GM23338 (cell line): ENCODE measurements at regions not wholly inside any gene's neighbourhood (a gene's known extent, or its start where the extent isn't known, plus 50 kb on each side); places are given as distances from the start of the nearest gene placed in this dataset.

Experiments
- ATAC-seq: fragments of 200-7000 bp; cut with Tn5 transposase; 3 replicates; pipeline ENCODE4 v1.9.1; 2020
- DNase-seq: peaks from one replicate; pipeline ENCODE4 v3.0.0-alpha.2; 2015; ENCODE audit warnings: low spot score
- H2AFZ ChIP-seq: fragments of 200-600 bp; sonication (generic); 2 replicates; pipeline ENCODE4 v1.8.0; 2016; ENCODE audit warnings: antibody characterized with exemption, mild to moderate bottlenecking, moderate library complexity
- H3F3A ChIP-seq: fragments of 200-600 bp; sonication (generic); replicated peaks from 2 replicates; pipeline ENCODE4 v1.8.0; 2017; ENCODE audit warnings: antibody characterized with exemption, mixed run types, low read depth
- H3K27ac ChIP-seq: fragments of 200-600 bp; sonication (generic); 2 replicates; pipeline ENCODE4 v1.6.1; 2016; ENCODE audit warnings: low read depth
- H3K27me3 ChIP-seq: fragments of 200-600 bp; sonication (generic); 2 replicates; pipeline ENCODE4 v1.8.0; 2016; ENCODE audit warnings: mild to moderate bottlenecking, mixed run types, moderate library complexity; ENCODE audit not compliant: insufficient read depth
- H3K36me3 ChIP-seq: fragments of 200-600 bp; sonication (generic); 2 replicates; pipeline ENCODE4 v1.8.0; 2016; ENCODE audit warnings: mild to moderate bottlenecking; ENCODE audit not compliant: insufficient read depth
- H3K4me1 ChIP-seq: fragments of 200-600 bp; sonication (generic); 2 replicates; pipeline ENCODE4 v1.8.0; 2016; ENCODE audit warnings: mild to moderate bottlenecking, moderate library complexity; ENCODE audit not compliant: insufficient read depth
- H3K4me2 ChIP-seq: fragments of 200-600 bp; sonication (generic); 2 replicates; pipeline ENCODE4 v1.7.1; 2017; ENCODE audit warnings: mixed run types
- H3K4me3 ChIP-seq: fragments of 200-600 bp; sonication (generic); 2 replicates; pipeline ENCODE4 v1.6.1; 2016; ENCODE audit warnings: mixed run types
- H3K79me2 ChIP-seq: fragments of 200-600 bp; sonication (generic); replicated peaks from 2 replicates; pipeline ENCODE4 v1.8.0; 2017; ENCODE audit warnings: mild to moderate bottlenecking; ENCODE audit not compliant: insufficient read depth
- H3K9me2 ChIP-seq: fragments of 200-600 bp; sonication (generic); 2 replicates; pipeline ENCODE4 v1.8.0; 2017; ENCODE audit not compliant: insufficient read depth
- H4K20me1 ChIP-seq: fragments of 200-600 bp; sonication (generic); replicated peaks from 2 replicates; pipeline ENCODE4 v1.8.0; 2017; ENCODE audit warnings: mild to moderate bottlenecking; ENCODE audit not compliant: insufficient read depth
- H3K27ac Mint-ChIP-seq: 2 replicates; pipeline ENCODE4 v1.8.0; 2020; ENCODE audit warnings: inconsistent platforms, mild to moderate bottlenecking, moderate library complexity, mixed read lengths
- H3K27me3 Mint-ChIP-seq: 3 replicates; pipeline ENCODE4 v1.8.0; 2022; ENCODE audit warnings: low read depth, mild to moderate bottlenecking, moderate library complexity, mixed read lengths, inconsistent platforms; ENCODE audit not compliant: insufficient read depth, poor library complexity
- H3K36me3 Mint-ChIP-seq: 3 replicates; pipeline ENCODE4 v1.8.0; 2021; ENCODE audit warnings: low read depth, mild to moderate bottlenecking, inconsistent platforms, moderate library complexity, mixed read lengths
- H3K4me1 Mint-ChIP-seq: 3 replicates; pipeline ENCODE4 v1.8.0; 2020; ENCODE audit warnings: mild to moderate bottlenecking, inconsistent platforms, mixed read lengths
- H3K4me3 Mint-ChIP-seq: 3 replicates; pipeline ENCODE4 v1.8.0; 2021; ENCODE audit warnings: moderate library complexity, mild to moderate bottlenecking, inconsistent platforms, mixed read lengths
- H3K9me3 Mint-ChIP-seq: 3 replicates; pipeline ENCODE4 v1.8.0; 2020; ENCODE audit warnings: moderate library complexity, mild to moderate bottlenecking, inconsistent platforms, mixed read lengths
- CTCF ChIP-seq, 2 experiments: fragments of 200-600 bp in 1 of 2; sonication (generic) in 1 of 2; conservative IDR thresholded peaks; 2 replicates each; pipeline versions ENCODE4 v1.5.1 to v1.6.1; 2016 to 2017; ENCODE audit warnings: antibody characterized with exemption in 2 of 2, low read depth in 2 of 2, mild to moderate bottlenecking in 2 of 2, moderate library complexity in 1 of 2
- ETS1 ChIP-seq: IDR thresholded peaks from 2 replicates; pipeline ENCODE4 v1.6.1; 2016; ENCODE audit warnings: antibody characterized with exemption
- EZH2 ChIP-seq: fragments of 200-600 bp; sonication (generic); IDR thresholded peaks from one replicate; pipeline ENCODE4 v1.8.0; 2017; ENCODE audit warnings: antibody characterized with exemption, mild to moderate bottlenecking, low read depth; ENCODE audit not compliant: unreplicated experiment
- EZH2phosphoT487 ChIP-seq: fragments of 200-600 bp; sonication (generic); IDR thresholded peaks from one replicate; pipeline ENCODE4 v1.8.1; 2018; ENCODE audit warnings: antibody characterized with exemption; ENCODE audit not compliant: unreplicated experiment
- JUNB ChIP-seq: IDR thresholded peaks from one replicate; pipeline ENCODE4 v1.6.1; 2016; ENCODE audit warnings: antibody characterized with exemption; ENCODE audit not compliant: unreplicated experiment
- NANOG ChIP-seq: IDR thresholded peaks from 2 replicates; pipeline ENCODE4 v1.6.1; 2016; ENCODE audit warnings: antibody characterized with exemption, borderline replicate concordance
- REST ChIP-seq: IDR thresholded peaks from one replicate; pipeline ENCODE4 v1.6.1; 2018; ENCODE audit warnings: antibody characterized with exemption; ENCODE audit not compliant: unreplicated experiment
- TF ChIP-seq, protein P1 (sequence below): fragments of 250-450 bp; sonication (Bioruptor Pico); IDR thresholded peaks from 2 replicates; pipeline ENCODE4 v1.5.0; 2020; ENCODE audit warnings: mild to moderate bottlenecking, moderate library complexity

GRCh38 chr3:178900029-178900646, 171.5 kb downstream of the ZMAT3 start:
- Histone ChIP-seq H4K20me1 (no peaks in the 10 kb centered on the region), H3K4me2 (no peak overlapping the region), H3K4me3 (no peak overlapping the region), H3F3A (no peaks in the 10 kb centered on the region), H3K79me2 (no peaks in the 10 kb centered on the region), H3K9me2 (no peaks in the 10 kb centered on the region), H2AFZ (no peak overlapping the region), H3K4me1 (no peaks in the 10 kb centered on the region), H3K27me3 (no peaks in the 10 kb centered on the region), H3K36me3 (no peaks in the 10 kb centered on the region), H3K27ac (no peak overlapping the region)
- no peaks in the 10 kb centered on the region for H3K4me1 Mint-ChIP-seq
- H3K9me3 Mint-ChIP-seq, result no peaks in the 10 kb centered on the region
- no peaks in the 10 kb centered on the region for H3K36me3 Mint-ChIP-seq
- ATAC-seq (no peak), DNase-seq (no peak)
- no peak for TF ChIP-seq NANOG
- no peak for TF ChIP-seq EZH2phosphoT487
- H3K4me3 Mint-ChIP-seq, result no peak overlapping the region
- no peaks in the 10 kb centered on the region for H3K27me3 Mint-ChIP-seq
- H3K27ac Mint-ChIP-seq, result no peak overlapping the region

DNA sequence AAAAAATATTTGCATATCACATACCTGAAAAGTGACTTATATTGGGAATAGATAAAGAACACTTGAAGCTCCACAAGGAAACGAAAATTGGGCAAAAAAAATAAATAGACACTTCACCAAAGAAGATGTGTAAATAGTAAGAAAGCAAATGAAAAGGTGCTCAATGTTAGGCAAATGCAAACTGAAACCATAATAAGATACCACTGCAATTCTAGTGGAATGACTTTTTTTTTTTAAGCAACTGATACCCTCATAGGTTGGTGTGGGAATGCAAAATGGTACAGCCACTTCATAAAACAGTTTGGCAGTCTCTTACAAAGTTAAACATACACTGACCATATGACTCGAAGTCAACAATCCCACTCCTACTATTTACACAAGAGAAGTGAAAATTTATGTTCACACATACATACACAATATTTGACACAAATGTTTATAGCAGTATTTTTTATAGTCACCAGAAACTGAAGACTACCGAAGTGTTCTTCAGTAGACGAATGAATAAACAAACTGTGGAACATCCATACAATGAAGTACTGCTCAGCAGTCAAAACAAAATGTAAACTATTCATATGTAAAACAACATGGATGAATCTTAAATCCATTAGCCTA, 176.3 kb downstream of the ZMAT3 start:
- no peaks in the 10 kb centered on the region for H3K4me1 Mint-ChIP-seq
- no peaks in the 10 kb centered on the region for H3K27me3 Mint-ChIP-seq
- Histone ChIP-seq H4K20me1 (no peaks in the 10 kb centered on the region), H3K27me3 (no peaks in the 10 kb centered on the region), H3K36me3 (no peaks in the 10 kb centered on the region), H3K9me2 (no peaks in the 10 kb centered on the region), H3F3A (no peaks in the 10 kb centered on the region), H3K4me1 (no peaks in the 10 kb centered on the region), H2AFZ (no peak overlapping the region), H3K4me2 (no peak overlapping the region), H3K27ac (no peak overlapping the region), H3K79me2 (no peaks in the 10 kb centered on the region), H3K4me3 (no peak overlapping the region)
- no peak overlapping the region for H3K27ac Mint-ChIP-seq
- DNase-seq (no peak), ATAC-seq (no peak)
- H3K36me3 Mint-ChIP-seq, result no peaks in the 10 kb centered on the region
- no peaks in the 10 kb centered on the region for H3K9me3 Mint-ChIP-seq
- H3K4me3 Mint-ChIP-seq, result no peak overlapping the region
- TF ChIP-seq ETS1 (no peak), REST (no peak), JUNB (no peak), EZH2 (no peak), EZH2phosphoT487 (no peak), CTCF (conservative IDR thresholded peaks at IDR 0.05; ENCODE audit: low read depth in 2 of 2) (no peak)
- TF ChIP-seq, protein P1, sequence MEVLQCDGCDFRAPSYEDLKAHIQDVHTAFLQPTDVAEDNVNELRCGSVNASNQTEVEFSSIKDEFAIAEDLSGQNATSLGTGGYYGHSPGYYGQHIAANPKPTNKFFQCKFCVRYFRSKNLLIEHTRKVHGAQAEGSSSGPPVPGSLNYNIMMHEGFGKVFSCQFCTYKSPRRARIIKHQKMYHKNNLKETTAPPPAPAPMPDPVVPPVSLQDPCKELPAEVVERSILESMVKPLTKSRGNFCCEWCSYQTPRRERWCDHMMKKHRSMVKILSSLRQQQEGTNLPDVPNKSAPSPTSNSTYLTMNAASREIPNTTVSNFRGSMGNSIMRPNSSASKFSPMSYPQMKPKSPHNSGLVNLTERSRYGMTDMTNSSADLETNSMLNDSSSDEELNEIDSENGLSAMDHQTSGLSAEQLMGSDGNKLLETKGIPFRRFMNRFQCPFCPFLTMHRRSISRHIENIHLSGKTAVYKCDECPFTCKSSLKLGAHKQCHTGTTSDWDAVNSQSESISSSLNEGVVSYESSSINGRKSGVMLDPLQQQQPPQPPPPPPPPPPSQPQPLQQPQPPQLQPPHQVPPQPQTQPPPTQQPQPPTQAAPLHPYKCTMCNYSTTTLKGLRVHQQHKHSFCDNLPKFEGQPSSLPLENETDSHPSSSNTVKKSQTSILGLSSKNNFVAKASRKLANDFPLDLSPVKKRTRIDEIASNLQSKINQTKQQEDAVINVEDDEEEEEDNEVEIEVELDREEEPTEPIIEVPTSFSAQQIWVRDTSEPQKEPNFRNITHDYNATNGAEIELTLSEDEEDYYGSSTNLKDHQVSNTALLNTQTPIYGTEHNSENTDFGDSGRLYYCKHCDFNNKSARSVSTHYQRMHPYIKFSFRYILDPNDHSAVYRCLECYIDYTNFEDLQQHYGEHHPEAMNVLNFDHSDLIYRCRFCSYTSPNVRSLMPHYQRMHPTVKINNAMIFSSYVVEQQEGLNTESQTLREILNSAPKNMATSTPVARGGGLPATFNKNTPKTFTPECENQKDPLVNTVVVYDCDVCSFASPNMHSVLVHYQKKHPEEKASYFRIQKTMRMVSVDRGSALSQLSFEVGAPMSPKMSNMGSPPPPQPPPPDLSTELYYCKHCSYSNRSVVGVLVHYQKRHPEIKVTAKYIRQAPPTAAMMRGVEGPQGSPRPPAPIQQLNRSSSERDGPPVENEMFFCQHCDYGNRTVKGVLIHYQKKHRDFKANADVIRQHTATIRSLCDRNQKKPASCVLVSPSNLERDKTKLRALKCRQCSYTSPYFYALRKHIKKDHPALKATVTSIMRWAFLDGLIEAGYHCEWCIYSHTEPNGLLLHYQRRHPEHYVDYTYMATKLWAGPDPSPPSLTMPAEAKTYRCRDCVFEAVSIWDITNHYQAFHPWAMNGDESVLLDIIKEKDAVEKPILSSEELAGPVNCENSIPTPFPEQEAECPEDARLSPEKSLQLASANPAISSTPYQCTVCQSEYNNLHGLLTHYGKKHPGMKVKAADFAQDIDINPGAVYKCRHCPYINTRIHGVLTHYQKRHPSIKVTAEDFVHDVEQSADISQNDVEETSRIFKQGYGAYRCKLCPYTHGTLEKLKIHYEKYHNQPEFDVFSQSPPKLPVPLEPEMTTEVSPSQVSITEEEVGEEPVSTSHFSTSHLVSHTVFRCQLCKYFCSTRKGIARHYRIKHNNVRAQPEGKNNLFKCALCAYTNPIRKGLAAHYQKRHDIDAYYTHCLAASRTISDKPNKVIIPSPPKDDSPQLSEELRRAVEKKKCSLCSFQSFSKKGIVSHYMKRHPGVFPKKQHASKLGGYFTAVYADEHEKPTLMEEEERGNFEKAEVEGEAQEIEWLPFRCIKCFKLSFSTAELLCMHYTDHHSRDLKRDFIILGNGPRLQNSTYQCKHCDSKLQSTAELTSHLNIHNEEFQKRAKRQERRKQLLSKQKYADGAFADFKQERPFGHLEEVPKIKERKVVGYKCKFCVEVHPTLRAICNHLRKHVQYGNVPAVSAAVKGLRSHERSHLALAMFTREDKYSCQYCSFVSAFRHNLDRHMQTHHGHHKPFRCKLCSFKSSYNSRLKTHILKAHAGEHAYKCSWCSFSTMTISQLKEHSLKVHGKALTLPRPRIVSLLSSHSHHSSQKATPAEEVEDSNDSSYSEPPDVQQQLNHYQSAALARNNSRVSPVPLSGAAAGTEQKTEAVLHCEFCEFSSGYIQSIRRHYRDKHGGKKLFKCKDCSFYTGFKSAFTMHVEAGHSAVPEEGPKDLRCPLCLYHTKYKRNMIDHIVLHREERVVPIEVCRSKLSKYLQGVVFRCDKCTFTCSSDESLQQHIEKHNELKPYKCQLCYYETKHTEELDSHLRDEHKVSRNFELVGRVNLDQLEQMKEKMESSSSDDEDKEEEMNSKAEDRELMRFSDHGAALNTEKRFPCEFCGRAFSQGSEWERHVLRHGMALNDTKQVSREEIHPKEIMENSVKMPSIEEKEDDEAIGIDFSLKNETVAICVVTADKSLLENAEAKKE (CRISPR knock-in tag), result no peak
